ENCODE measurements at regions not wholly inside any gene's neighbourhood (a gene's known extent, or its start where the extent isn't known, plus 50 kb on each side); places are given as distances from the start of the nearest gene placed in this dataset.

DNA sequence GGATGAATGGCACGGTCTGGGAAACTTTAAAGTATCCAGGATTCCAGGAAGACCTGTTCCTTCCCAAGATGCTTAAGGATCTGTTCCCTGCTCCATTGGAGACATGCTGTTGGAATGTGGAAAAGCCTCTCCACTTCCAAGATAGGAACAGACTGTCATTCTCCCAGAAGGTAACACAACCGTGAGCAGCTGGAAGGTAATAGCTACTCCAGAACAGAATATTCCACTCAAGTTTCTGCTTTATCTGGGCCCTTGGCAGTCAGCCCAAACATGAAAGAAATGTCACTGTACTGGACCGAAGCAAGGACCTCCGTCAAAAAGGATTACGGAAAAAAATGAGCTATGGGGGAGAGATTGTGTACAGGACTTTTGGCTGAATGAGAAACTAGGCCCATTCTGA, 420.9 kb upstream of the NBEA start:
- DNase-seq (ENCODE audit: low read depth in 2 of 3, low spot score in 1 of 3) = no peak

DNA sequence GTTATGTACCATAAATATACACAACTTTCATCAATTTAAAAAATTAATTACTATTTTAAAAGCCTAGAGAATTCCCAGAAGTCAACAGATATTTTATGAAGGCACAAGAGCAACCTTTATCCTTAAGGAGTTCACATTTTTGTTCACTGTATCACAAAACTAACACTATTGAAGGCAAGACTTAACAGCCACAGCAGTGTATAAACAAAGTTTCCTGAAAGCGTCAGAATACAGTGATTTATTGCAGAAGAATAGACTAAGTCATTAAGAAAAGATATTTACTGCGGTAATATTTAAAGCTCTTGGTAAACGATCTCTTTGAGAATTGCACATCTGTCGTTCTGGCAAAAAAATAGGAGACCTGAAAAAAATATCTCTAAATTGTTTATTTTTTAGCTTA, 419.3 kb upstream of the NBEA start:
- no peak for DNase-seq (ENCODE audit: low read depth in 2 of 3, low spot score in 1 of 3)

DNA sequence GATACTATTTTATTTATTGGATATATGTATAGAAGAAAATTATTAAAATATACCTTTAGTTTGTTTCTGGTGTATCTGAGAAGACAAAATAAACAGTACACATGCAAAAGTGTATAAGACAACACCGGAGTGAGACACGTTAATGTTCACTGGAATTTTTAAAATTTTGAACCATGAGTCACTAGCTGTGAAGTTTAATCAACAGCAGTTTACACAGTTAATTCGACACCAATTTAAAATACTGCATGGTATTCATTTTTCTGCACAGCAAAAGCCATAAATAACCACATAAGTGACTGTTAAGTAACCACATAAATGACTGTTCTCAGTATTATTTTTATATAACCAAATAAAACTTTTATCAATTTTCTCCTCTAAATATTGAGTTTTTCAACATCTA, 418.7 kb upstream of the NBEA start:
- DNase-seq (ENCODE audit: low read depth in 2 of 3, low spot score in 1 of 3) = no peak

DNA sequence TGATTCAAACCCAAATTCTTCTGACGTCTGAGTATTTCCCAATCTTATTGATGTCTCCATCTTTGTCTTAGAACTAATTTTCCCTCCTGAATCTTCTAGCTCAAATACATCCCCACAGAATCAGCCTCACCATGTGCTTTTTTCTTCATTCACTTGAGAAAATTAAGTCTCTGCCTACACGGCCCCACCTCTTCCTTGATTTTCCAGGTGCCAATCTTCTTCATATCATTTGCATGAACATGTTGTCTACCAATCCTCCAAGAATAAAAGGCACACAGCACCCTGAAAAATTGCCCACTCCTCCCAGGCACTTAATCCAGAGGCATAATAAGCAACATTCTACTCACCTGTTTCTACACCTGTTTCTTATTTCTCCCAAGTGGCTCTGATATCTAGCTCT, 408.1 kb upstream of the NBEA start:
- no peak for DNase-seq (ENCODE audit: low read depth in 2 of 3, low spot score in 1 of 3)

DNA sequence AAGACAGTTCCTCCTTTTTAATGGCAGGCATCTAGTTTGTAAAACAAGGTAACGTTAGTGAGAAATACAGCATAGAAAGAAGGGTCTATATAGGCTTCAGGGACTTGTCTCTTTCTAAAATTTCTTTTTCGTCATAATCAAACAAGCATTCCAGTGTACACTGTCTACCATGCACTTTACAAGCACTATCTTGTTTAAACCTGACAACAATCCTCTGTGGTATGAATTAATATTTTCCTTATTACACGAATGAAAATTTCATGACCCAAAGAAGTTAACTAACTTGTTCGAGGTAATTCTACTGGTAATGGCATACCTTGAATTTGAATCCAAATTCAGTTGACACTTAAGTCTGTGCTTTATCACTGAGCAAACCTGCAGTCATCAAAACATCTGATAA, 399.7 kb upstream of the NBEA start:
- no peak for DNase-seq (ENCODE audit: low read depth in 2 of 3, low spot score in 1 of 3)

DNA sequence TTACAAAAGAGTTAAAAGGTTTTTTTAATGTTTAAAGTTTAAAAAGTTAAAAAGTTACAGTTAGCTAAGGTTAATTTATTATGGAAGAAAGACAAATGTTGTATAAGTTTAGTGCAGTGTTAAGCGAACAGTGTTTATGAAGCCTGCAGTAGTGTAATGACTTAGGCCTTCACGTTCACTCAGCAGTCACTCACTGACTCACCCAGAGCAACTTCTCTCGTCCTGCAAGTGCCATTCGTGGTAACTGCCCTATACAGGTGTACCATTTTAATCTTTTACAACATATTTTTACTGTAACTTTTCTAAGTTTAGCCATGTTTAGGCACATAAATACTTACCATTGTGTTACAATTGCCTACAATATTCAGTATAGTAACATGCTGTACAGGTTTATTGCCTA, 398.2 kb upstream of the NBEA start:
- no peak for DNase-seq (ENCODE audit: low read depth in 2 of 3, low spot score in 1 of 3)

DNA sequence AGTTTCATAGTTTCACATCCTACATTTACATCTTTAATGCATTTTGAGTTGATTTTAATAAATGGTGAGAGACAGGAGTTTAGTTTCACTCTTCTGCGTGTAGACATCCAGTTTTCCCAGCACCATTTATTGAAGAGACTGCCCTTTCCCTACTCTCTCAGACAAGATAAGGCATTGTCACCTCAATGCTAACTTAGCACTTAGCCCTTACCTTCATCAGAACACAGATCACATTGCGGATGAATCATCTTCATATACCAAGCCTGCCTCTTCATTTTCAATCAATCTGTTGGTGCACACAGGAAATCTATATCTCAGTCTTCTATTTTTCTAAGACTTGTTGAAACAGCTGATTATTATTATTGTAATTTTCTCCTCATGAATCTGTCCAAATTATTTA, 396.6 kb upstream of the NBEA start:
- no peak for DNase-seq (ENCODE audit: low read depth in 2 of 3, low spot score in 1 of 3)

DNA sequence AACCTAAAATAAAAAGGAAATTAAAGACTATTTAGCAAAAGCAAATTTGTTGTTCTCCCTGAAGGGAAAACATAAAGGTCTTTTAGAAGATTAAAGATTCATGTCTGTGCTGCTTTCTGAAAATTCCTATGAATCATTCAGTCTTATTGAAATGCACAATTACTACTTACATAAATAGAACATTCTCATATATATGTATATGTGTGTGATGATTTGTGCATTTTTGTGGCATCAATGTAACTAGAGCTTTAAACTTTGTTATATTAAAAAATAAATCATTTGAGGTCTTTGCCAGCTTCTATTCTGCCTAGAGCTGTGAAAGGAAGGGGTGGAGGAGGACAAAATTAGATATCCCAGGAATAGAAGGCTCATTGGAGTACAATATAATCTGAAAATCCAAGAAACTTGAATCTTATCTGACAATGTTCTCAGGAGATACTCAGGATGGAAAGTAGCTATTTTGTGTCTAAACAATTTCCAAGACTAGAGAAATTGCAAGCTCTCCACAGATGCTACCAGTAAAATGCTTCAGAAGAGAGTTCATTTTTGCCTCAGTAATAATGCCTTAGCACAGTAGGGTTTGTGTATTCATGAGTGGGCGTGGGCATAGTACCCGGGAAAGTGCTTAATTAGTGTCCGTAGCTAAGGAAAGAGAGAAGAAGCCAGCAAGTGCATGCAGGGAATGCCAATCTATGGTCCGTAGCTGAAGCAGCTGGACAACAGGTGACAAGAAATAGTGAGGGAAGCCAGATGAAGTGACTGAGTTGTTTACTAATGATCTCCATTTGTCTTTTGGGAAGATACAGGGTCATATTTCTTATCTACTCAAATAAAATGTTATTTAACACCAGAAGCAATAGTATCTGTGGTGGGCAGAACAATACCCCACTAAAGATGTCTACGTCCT, 395.5 kb upstream of the NBEA start:
- DNase-seq (ENCODE audit: low read depth in 2 of 3, low spot score in 1 of 3) = no peak

DNA sequence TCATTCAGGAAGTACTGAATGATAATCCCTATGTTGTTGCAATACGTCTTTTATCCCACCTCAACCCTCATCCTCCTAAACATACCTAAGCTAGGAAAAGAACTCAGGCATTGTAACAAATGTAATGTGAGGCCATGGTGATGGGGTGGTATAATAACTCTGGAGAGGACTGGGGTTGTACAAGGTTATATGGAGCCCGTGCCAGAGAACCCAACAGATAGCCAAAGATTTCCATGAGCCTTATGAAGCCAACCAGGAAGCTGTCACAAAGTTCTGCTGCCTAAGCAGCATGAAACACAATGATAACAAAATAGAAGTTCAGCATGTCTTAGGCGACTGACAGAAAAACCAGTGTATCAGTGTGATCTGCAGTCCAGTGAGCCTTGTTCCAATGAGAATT, 394.1 kb upstream of the NBEA start:
- DNase-seq (ENCODE audit: low read depth in 2 of 3, low spot score in 1 of 3) = no peak

DNA sequence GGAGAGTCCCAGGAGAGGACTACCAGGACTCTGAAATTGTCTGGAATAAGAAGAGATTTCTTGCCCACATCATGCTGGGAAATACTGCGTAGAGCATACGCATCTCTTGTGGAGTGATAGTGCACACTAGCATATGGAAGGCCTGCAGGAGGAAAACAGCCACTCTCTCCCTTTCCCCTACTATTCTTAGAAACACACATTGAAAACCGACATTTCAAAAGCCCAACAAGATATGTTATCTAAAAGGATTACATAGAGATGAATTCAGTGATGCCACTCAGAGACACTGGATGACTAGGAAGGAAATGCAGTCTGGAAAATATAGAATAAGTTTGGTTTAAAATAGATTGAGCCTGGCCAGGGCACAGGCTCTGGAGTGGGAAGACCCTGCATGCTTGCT, 388.7 kb upstream of the NBEA start:
- no peak for DNase-seq (ENCODE audit: low read depth in 2 of 3, low spot score in 1 of 3)

DNA sequence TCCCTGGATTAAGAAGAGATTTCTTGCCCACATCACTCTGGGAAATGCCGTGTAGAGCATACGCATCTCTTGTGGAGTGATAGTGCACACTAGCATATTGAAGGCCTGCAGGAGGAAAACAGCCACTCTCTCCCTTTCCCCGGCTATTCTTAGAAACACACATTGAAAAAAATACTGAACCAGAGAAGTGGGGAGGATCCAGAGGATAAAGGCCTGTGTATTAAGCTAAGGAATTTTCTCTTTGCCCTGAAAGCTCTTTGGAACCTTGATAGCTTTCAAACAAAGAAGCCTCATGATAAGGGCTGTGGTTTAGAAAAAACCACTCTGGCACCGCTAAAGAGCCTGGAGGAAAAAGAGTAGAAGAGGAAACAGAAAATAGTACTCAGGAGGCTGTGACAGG, 386.1 kb upstream of the NBEA start:
- no peak for DNase-seq (ENCODE audit: low read depth in 2 of 3, low spot score in 1 of 3)

DNA sequence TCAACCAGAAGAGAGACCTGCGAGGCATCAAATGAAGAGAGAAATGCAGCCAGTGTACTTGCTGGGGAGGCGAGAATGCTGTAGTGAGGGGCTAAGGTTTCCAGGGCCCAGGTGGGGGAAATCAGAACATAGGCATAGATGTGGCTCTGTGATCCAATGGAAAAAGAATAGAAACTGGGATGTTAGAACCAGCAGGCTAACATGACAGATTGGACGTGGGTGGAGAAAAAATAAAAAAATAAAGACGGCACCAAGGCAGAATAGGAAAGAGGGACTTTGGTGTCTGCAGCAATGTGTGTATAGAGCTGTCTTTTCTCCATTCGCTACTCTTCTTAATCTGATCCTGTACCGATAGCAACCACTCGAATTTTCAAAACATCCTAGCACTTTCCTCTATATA, 381.0 kb upstream of the NBEA start:
- DNase-seq (ENCODE audit: low read depth in 2 of 3, low spot score in 1 of 3) = no peak

DNA sequence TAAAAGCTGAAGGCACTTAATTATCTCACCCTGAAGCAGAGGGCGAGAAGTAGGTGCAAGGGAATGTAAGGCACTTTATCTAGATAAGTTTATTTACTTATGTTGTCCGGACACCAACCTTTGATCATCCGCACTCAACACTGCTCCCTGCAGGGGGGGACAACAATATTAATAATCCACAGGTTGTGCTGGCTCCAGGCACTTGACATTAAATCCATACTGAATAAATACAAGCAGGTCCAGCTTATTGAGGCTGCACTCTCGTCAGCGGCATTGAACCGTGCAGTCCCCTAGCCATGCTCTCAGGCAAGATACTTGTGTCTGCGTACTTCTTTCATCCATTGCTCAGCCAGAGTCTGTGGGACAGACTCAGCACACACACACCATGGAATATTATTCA, 374.5 kb upstream of the NBEA start:
- no peak for DNase-seq (ENCODE audit: low read depth in 2 of 3, low spot score in 1 of 3)

DNA sequence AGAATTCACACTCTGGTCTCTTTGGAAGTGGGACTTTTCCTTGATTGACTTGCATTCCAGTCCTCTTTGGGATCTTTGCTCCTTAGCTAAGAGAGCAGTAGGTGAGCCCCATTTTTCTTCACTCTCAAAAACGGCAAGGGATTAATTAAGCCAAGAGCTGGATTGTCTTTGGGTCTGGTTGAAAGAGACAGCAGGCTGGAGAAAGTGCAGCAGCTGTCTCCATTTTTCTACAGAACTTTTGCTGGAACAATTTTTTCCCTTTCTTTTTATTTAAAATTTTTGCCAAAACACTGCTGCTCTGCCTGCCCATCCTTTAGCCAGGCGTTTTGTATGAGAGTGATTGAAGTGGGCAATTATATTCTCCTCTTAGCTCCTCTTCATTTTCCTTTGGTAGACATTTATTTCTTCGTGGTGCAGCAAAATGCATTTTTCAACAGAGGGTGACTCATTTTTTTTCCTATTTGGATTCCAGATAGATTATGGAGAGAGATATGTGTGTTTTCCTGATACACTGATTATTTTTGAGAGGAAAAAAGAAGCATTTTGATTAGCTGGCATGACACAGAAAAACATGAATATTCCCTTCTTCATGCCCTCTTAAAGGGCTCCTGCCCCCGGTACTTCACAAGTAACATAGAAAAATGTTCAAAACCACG, 371.2 kb upstream of the NBEA start:
- no peak for DNase-seq (ENCODE audit: low read depth in 2 of 3, low spot score in 1 of 3)

DNA sequence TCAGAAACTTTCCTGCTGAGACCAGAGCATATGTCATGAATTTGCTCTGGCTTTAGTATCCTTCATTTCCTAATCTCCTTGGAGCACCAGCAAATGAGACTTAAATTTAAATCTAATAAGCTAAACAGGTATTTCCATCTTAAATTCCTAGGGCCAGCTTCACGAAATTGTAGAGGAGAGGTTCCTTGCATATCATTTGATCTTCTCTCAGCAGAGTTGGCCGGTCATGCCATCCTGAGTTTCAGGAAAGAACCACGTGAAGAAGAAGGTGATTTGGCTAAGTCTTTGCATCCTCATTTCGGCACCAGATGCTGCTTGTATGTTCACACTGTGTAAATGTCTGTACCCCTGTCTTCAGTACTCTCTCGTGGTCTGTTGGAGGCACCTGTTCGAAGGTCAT, 370.4 kb upstream of the NBEA start:
- DNase-seq (ENCODE audit: low read depth in 2 of 3, low spot score in 1 of 3) = no peak

DNA sequence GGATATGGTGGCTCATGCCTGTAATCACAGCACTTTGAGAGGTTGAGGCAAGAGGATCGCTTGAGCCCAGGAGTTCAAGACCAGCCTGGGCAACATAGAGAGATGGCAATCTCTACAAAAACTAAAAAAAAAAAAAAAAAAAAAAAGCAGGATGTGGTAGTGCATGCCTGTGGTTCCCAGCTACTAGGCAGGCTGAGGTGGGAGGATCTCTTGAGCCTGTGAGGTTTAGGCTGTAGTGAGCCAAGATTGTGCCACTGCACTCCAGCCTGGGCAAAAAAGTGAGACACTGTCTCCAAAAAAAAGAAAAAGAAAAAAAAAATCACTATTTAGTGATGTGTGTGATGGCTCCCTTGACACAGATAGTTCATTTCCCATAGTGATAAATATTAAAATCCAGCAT, 365.0 kb upstream of the NBEA start:
- DNase-seq (ENCODE audit: low read depth in 2 of 3, low spot score in 1 of 3) = no peak

DNA sequence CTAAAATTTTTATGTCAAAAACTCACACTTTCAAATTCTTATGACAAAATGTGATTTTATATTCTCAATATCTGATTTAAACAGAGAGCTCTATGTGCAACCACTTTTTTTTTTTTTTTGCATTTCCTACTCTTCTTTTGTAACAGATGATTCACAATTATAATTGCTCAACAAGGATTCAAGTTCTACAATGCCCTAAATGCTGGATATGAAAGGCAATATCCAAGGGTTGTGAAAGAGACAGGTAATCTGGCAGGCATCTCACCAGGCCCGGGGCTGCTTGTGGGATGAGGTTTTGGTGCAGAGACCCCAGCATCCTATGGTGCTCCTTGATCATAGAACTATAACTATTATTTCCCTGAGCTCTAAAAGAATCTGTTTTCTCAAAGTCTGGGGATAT, 363.6 kb upstream of the NBEA start:
- no peak for DNase-seq (ENCODE audit: low read depth in 2 of 3, low spot score in 1 of 3)

DNA sequence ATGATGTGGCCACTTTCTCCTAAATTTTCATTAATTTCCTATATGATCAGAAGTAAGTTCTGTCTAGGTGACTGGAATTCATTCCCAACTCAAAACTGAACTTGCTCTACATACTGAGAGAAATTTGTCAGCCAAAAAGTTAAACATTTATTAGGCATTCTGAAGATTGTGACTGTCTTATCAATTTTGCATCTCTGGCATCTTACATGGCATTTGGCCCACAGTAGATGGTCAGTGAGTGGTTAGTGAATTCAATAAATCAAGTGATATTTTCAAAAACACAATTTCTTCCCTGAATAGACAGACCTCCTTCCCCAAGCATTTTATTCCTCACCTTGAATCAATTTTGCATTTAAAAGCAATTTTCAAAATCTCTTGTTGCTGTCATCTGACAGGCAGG, 363.2 kb upstream of the NBEA start:
- DNase-seq (ENCODE audit: low read depth in 2 of 3, low spot score in 1 of 3) = no peak

DNA sequence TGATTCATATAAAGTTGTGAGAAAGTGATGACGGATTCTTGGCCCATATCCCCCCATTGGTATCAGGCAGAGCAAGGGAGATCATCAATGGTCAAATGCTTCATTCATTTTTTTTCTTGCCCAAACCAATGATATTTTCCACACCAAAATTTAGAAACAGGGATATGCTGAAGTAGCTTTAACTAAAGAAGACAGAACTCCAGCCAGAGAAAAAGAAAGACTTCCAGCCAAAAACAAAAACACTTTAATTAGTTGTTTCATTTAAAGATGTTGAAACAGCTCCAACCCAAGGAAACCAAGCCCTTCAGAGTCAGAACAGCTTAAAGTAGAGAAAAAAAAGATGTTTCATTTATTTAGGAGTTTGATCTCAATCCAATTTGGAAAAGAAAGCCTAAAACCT, 358.9 kb upstream of the NBEA start:
- DNase-seq (ENCODE audit: low read depth in 2 of 3, low spot score in 1 of 3) = no peak

DNA sequence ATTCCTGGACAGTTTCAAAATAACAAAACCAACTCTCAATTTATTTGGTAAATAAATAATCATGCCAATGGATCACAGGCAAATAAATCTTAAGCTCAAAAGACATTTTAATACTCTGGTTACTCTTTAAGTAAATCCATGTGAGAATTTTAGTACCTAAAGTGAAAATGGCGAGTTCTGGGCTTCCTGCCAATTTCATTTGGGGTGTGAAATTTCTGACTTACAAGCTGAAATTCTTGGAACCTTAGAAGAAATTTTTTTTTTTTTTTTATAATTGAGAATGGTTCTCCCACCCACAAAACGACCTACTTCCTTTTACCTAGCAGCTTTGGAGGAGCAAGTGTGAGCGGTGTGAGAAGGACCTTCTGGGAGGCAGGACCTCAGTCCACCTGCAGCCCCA, 354.5 kb upstream of the NBEA start:
- DNase-seq (ENCODE audit: low read depth in 2 of 3, low spot score in 1 of 3) = no peak

DNA sequence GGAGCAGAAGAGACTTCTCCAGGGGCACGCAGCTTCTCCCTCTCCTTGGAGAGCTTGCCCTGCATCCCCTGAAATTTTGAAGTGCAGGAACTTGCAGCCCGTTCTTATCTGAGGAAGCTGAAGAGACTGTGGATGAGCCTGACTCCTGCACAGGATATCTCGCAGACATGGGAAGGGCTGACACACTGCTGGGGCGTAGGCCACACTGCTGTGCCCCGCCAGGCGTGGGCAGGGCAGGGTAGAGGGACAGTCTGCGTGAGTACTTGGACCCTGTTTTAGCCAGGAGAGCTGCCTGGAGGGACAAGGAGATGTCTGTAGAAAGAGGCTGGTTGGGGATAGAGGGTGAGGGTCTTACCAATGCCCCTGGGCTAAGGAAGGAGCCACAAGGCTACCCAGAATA, 353.7 kb upstream of the NBEA start:
- no peak for DNase-seq (ENCODE audit: low read depth in 2 of 3, low spot score in 1 of 3)

DNA sequence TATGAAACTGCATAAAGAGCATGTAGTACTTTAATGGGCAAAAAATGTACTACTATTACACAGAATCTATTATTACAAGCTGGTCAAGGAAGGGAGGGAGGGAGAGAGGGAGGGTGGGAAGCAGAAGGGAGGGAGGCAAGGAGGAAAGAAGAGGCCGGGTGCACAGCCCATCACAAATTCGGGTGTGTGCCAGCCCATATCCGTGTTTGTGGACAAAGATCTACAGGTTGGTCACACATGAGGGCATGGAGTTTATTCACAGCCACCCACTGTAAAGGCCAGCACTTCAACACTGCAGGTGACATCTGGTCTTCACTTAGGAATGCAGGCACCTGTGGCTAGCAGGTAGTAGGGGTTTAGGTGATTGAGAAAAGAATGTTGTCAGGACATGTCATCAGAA, 352.5 kb upstream of the NBEA start:
- no peak for DNase-seq (ENCODE audit: low read depth in 2 of 3, low spot score in 1 of 3)

DNA sequence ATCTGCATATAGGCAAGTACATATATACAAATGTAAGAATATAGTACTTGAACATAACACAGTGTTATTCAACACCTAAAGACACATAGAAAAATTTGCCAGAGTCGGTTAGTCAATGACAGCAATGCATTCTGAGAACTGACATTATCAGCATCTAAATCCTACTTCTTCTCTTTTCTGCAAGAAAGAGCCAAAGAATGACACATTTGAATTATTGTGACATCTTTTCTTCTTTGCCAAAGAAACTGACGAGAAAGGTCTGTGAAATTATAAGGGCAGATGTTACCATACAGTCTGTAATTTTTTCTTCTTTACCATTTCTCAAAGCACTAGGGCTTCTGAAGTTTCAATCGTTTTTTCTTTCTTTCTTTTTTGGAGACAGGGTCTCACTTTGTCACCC, 350.9 kb upstream of the NBEA start:
- no peak for DNase-seq (ENCODE audit: low read depth in 2 of 3, low spot score in 1 of 3)

Measured in stimulated activated CD4-positive, alpha-beta T cell treated with anti-CD3 and anti-CD28 coated beads, Interleukin-12 subunit alpha, Interleukin-12 subunit beta, amount 100 ng/mL, for 48 hours (primary cell).